HepG2 (cell line): ENCODE measurements at regions not wholly inside any gene's neighbourhood (a gene's known extent, or its start where the extent isn't known, plus 50 kb on each side); places are given as distances from the start of the nearest gene placed in this dataset.

Experiments
- ATAC-seq: fragments of 200-7000 bp; cut with Tn5 transposase; 3 replicates; pipeline ENCODE4 v1.9.1; 2020; ENCODE audit warnings: mild to moderate bottlenecking, moderate library complexity
- BruUV-seq: library from RNA; stranded (reverse); fragments of 400-500 nt; replicated peaks from 2 replicates; lab custom pipeline; 2021; lab: Mats Ljungman, UMichigan
- CTCF ChIA-PET: fragments of 300-600 bp; formaldehyde crosslinking; extraction: SDS; loops from one replicate; lab custom pipeline; 2021; ENCODE audit warnings: low total read pairs, inconsistent platforms, low intra/inter-chr PET ratio; lab: Yijun Ruan, JAX
- POLR2A ChIA-PET: fragments of 350-600 bp; sonication (Branson Sonifier 250); formaldehyde crosslinking; loops from one replicate; lab custom pipeline; 2020; ENCODE audit warnings: antibody characterized with exemption, inconsistent platforms; lab: Yijun Ruan, JAX
- DNase-seq: peaks from one replicate; pipeline ENCODE4 v3.0.0-alpha.2; 2015; ENCODE audit warnings: low spot score
- FAIRE-seq: peaks from 3 replicates; lab custom pipeline; 2011; peaks lifted over from hg19 to GRCh38; lab: Jason Lieb, UNC
- H2AFZ ChIP-seq: one replicate; pipeline ENCODE4 v1.6.1; 2011; ENCODE audit warnings: low read length, inconsistent platforms
- H3K27ac ChIP-seq: fragments of 300-600 bp; 3 replicates; pipeline ENCODE4 v1.8.0; 2011; ENCODE audit warnings: mixed run types, mild to moderate bottlenecking, mixed read lengths, low read length, inconsistent platforms; ENCODE audit not compliant: insufficient read depth; ENCODE audit errors: extremely low read length
- H3K27me3 ChIP-seq, 2 experiments: fragments of 200-600 bp in 1 of 2; 2 replicates in 1 of 2; 3 replicates in 1 of 2; pipeline versions ENCODE4 v1.6.0 to v1.8.0; 2011; ENCODE audit warnings: low read length in 2 of 2, mild to moderate bottlenecking in 2 of 2, moderate library complexity in 2 of 2, inconsistent platforms in 1 of 2; ENCODE audit not compliant: insufficient read depth in 2 of 2, control insufficient read depth in 1 of 2
- H3K36me3 ChIP-seq, 2 experiments: fragments of 200-600 bp in 1 of 2; replicated peaks in 1 of 2; 2 replicates in 1 of 2; 3 replicates in 1 of 2; pipeline versions ENCODE4 v1.5.1 to v1.8.0; 2011; ENCODE audit warnings: low read length in 2 of 2, inconsistent platforms in 1 of 2; ENCODE audit not compliant: insufficient read depth in 2 of 2, control insufficient read depth in 1 of 2
- H3K4me1 ChIP-seq: 2 replicates; pipeline ENCODE4 v1.5.1; 2012; ENCODE audit warnings: low read length, inconsistent platforms; ENCODE audit not compliant: insufficient read depth
- H3K4me2 ChIP-seq: 2 replicates; pipeline ENCODE4 v1.6.0; 2011; ENCODE audit warnings: low read depth, low read length, inconsistent platforms
- H3K4me3 ChIP-seq, 3 experiments: fragments of 200-600 bp in 1 of 3; sonication (generic), shearing (Covaris generic) in 1 of 3; replicated peaks in 1 of 3; 2 replicates each; pipeline ENCODE4 v1.5.1; 2011 to 2016; ENCODE audit warnings: low read length in 3 of 3, inconsistent platforms in 2 of 3, low read depth in 2 of 3, mild to moderate bottlenecking in 2 of 3, control low read depth in 1 of 3, mixed read lengths in 1 of 3; ENCODE audit not compliant: insufficient read depth in 1 of 3
- H3K79me2 ChIP-seq: one replicate; pipeline ENCODE4 v1.6.1; 2011; ENCODE audit warnings: low read length, inconsistent platforms; ENCODE audit not compliant: insufficient read depth
- H3K9ac ChIP-seq: 2 replicates; pipeline ENCODE4 v1.6.0; 2011; ENCODE audit warnings: mild to moderate bottlenecking, low read depth, low read length, inconsistent platforms; ENCODE audit not compliant: insufficient read depth
- H3K9me3 ChIP-seq: 2 replicates; pipeline ENCODE4 v1.5.1; 2012; ENCODE audit warnings: mild to moderate bottlenecking, low read length
- H4K20me1 ChIP-seq: 2 replicates; pipeline ENCODE4 v1.6.0; 2011; ENCODE audit warnings: inconsistent platforms, mild to moderate bottlenecking, low read length, moderate library complexity; ENCODE audit not compliant: insufficient read depth
- DNMT1 ChIP-seq: sonication (generic); formaldehyde crosslinking; IDR thresholded peaks from 2 replicates; pipeline ENCODE4 v1.5.1; 2020; ENCODE audit warnings: mild to moderate bottlenecking, missing genetic modification reagents
- MLX ChIP-seq: IDR thresholded peaks from 2 replicates; pipeline ENCODE4 v1.6.1; 2016
- ZNF225 ChIP-seq: sonication (generic); formaldehyde crosslinking; IDR thresholded peaks from 2 replicates; pipeline ENCODE4 v1.4.0; 2020; ENCODE audit warnings: mild to moderate bottlenecking, missing genetic modification reagents
- ZNF318 ChIP-seq: sonication (generic); formaldehyde crosslinking; IDR thresholded peaks from 2 replicates; pipeline ENCODE4 v1.4.0; 2020; ENCODE audit warnings: mild to moderate bottlenecking, missing genetic modification reagents
- ZNF841 ChIP-seq: sonication (generic); formaldehyde crosslinking; IDR thresholded peaks from 2 replicates; pipeline ENCODE4 v1.8.1; 2023; ENCODE audit warnings: missing genetic modification reagents, borderline replicate concordance
- WGBS: methylation state at CpG from one replicate; pipeline ENCODE4 v1.1.6; 2017; ENCODE audit warnings: low lambda C conversion rate; 5-methylcytosine and 5-hydroxymethylcytosine counted together
- in situ Hi-C: cut with HindIII; loops from 2 replicates; pipeline ENCODE4 v1.10.0; 2017; ENCODE audit warnings: low pct_unique_long_range_greater_than_20kb; ENCODE audit not compliant: extremely low pct_ligation_motif_present
- intact Hi-C: fragments of 100-400 bp; cut with micrococcal nuclease; formaldehyde crosslinking; loops from one replicate; pipeline ENCODE4 v1.10.0; 2022; ENCODE audit not compliant: unreplicated experiment
- TF ChIP-seq, protein P1 (sequence below): sonication (generic); formaldehyde crosslinking; IDR thresholded peaks from 2 replicates; pipeline ENCODE4 v1.4.0; 2020; ENCODE audit warnings: missing genetic modification reagents
- TF ChIP-seq, protein P2 (sequence below): sonication (generic); formaldehyde crosslinking; conservative IDR thresholded peaks from 2 replicates; pipeline ENCODE4 v1.4.0; 2020; ENCODE audit warnings: missing genetic modification reagents
- TF ChIP-seq, protein P3 (sequence below): sonication (generic); formaldehyde crosslinking; IDR thresholded peaks from 2 replicates; pipeline ENCODE4 v1.4.0; 2020; ENCODE audit warnings: missing genetic modification reagents, borderline replicate concordance

DNA sequence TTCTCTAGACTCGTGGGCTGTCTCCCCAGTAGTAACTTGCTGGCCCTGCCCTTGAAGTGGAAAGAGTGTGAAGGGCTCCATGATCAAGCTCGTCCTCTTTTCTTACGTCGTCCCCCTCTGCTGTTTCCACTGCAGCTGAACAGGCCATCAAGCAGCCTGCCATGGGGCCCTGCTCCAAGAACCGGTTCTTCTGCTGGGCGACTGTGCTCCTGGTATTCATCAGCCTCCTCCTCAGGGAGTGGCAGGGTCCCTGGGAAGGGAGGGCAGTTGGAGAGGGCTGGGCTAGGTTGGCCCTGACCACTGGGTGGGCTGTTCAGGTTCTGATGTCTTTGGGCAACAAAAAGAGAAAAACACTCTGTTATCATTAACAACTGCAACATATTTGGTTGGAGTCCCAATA lies 151.5 kb downstream of the FCRL5 start:
- DNase-seq = no peak
- no peaks in the 10 kb centered on the region for H3K36me3 ChIP-seq
- H3K4me2 ChIP-seq = no peak overlapping the region
- no TSS peak for BruUV-seq
- H3K9me3 ChIP-seq = no peaks in the 10 kb centered on the region
- no peaks in the 10 kb centered on the region for H3K79me2 ChIP-seq
- in situ Hi-C loops (no loop called here), intact Hi-C loops (no loop called here)
- no peak overlapping the region for H3K4me3 ChIP-seq
- no peak for ATAC-seq
- no peak overlapping the region for H3K9ac ChIP-seq
- 34% methylated on average over 6 of the region's 6 CpGs for WGBS
- POLR2A ChIA-PET = no interaction called here
- no peak overlapping the region for H3K27ac ChIP-seq
- CTCF ChIA-PET = no interaction called here
- no peaks in the 10 kb centered on the region; a peak in 1 of 5 replicates for H3K27me3 ChIP-seq
- H3K4me1 ChIP-seq = no peaks in the 10 kb centered on the region
- no peak for FAIRE-seq
- H4K20me1 ChIP-seq = no peaks in the 10 kb centered on the region
- no peak overlapping the region for H2AFZ ChIP-seq
- TF ChIP-seq, protein P1, sequence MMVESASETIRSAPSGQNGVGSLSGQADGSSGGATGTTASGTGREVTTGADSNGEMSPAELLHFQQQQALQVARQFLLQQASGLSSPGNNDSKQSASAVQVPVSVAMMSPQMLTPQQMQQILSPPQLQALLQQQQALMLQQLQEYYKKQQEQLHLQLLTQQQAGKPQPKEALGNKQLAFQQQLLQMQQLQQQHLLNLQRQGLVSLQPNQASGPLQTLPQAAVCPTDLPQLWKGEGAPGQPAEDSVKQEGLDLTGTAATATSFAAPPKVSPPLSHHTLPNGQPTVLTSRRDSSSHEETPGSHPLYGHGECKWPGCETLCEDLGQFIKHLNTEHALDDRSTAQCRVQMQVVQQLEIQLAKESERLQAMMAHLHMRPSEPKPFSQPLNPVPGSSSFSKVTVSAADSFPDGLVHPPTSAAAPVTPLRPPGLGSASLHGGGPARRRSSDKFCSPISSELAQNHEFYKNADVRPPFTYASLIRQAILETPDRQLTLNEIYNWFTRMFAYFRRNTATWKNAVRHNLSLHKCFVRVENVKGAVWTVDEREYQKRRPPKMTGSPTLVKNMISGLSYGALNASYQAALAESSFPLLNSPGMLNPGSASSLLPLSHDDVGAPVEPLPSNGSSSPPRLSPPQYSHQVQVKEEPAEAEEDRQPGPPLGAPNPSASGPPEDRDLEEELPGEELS (CRISPR knock-in tag) = no peak
- TF ChIP-seq, protein P2, sequence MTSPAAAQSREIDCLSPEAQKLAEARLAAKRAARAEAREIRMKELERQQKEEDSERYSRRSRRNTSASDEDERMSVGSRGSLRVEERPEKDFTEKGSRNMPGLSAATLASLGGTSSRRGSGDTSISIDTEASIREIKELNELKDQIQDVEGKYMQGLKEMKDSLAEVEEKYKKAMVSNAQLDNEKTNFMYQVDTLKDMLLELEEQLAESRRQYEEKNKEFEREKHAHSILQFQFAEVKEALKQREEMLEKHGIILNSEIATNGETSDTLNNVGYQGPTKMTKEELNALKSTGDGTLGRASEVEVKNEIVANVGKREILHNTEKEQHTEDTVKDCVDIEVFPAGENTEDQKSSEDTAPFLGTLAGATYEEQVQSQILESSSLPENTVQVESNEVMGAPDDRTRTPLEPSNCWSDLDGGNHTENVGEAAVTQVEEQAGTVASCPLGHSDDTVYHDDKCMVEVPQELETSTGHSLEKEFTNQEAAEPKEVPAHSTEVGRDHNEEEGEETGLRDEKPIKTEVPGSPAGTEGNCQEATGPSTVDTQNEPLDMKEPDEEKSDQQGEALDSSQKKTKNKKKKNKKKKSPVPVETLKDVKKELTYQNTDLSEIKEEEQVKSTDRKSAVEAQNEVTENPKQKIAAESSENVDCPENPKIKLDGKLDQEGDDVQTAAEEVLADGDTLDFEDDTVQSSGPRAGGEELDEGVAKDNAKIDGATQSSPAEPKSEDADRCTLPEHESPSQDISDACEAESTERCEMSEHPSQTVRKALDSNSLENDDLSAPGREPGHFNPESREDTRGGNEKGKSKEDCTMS = no peak
- TF ChIP-seq ZNF225 (CRISPR knock-in tag) (no peak), MLX (CRISPR knock-in tag) (no peak), ZNF841 (no peak), DNMT1 (CRISPR knock-in tag) (no peak), ZNF318 (CRISPR knock-in tag) (no peak)
- TF ChIP-seq, protein P3, sequence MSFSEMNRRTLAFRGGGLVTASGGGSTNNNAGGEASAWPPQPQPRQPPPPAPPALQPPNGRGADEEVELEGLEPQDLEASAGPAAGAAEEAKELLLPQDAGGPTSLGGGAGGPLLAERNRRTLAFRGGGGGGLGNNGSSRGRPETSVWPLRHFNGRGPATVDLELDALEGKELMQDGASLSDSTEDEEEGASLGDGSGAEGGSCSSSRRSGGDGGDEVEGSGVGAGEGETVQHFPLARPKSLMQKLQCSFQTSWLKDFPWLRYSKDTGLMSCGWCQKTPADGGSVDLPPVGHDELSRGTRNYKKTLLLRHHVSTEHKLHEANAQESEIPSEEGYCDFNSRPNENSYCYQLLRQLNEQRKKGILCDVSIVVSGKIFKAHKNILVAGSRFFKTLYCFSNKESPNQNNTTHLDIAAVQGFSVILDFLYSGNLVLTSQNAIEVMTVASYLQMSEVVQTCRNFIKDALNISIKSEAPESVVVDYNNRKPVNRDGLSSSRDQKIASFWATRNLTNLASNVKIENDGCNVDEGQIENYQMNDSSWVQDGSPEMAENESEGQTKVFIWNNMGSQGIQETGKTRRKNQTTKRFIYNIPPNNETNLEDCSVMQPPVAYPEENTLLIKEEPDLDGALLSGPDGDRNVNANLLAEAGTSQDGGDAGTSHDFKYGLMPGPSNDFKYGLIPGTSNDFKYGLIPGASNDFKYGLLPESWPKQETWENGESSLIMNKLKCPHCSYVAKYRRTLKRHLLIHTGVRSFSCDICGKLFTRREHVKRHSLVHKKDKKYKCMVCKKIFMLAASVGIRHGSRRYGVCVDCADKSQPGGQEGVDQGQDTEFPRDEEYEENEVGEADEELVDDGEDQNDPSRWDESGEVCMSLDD (CRISPR knock-in tag) = no peak
